ENCODE measurements at regions not wholly inside any gene's neighbourhood (a gene's known extent, or its start where the extent isn't known, plus 50 kb on each side); places are given as distances from the start of the nearest gene placed in this dataset.
"Not testable (repeated sequence)": the region's sequence is repeated elsewhere in the genome, so short reads cannot be mapped to it uniquely, and the experiment has no call there.

GRCh38 chr5:6244339-6244714 lies 134.0 kb downstream of the MED10 start:
- H4K20me1 ChIP-seq (ENCODE audit: control insufficient read depth, extremely low read depth, insufficient read depth, low read length), result no peaks in the 10 kb centered on the region
- H3K4me2 ChIP-seq (ENCODE audit: extremely low read depth, insufficient read depth, low read length), result no peak overlapping the region
- no peaks in the 10 kb centered on the region for H3K4me1 ChIP-seq (ENCODE audit: control insufficient read depth, extremely low read depth, insufficient read depth, low read length)
- no peak for DNase-seq (ENCODE audit: low read depth in 2 of 2)
- no peaks in the 10 kb centered on the region for H3K79me2 ChIP-seq (ENCODE audit: control insufficient read depth, insufficient read depth, low read length)
- H3K9me3 ChIP-seq (ENCODE audit: control insufficient read depth, insufficient read depth, low read depth, low read length), result no peaks in the 10 kb centered on the region
- H3K4me3 ChIP-seq (replicated peaks in 1 of 4; ENCODE audit: control extremely low read depth in 1 of 4, insufficient read depth in 1 of 4, low read depth in 3 of 4, low read length in 4 of 4), result no peak overlapping the region
- no peaks in the 10 kb centered on the region for H3K27me3 ChIP-seq (ENCODE audit: control insufficient read depth, insufficient read depth, low read length)
- H3K27ac ChIP-seq (ENCODE audit: insufficient read depth, low read length), result no peak overlapping the region
- H3K36me3 ChIP-seq (ENCODE audit: control insufficient read depth, insufficient read depth, low read length), result no peaks in the 10 kb centered on the region
- no peak overlapping the region for H2AFZ ChIP-seq (ENCODE audit: low read length)
- TF ChIP-seq EZH2 (IDR thresholded peaks at IDR 0.05; ENCODE audit: low read length, missing control alignments), result no peak
- no peak overlapping the region for H3K9ac ChIP-seq (ENCODE audit: insufficient read depth, low read length)

GRCh38 chr5:6243706-6244338 lies 134.5 kb downstream of the MED10 start:
- Histone ChIP-seq H3K36me3 (ENCODE audit: control insufficient read depth, insufficient read depth, low read length) (no peaks in the 10 kb centered on the region), H3K9me3 (ENCODE audit: control insufficient read depth, insufficient read depth, low read depth, low read length) (no peaks in the 10 kb centered on the region), H3K27ac (ENCODE audit: insufficient read depth, low read length) (no peak overlapping the region), H3K4me2 (ENCODE audit: extremely low read depth, insufficient read depth, low read length) (no peak overlapping the region), H3K4me3 (replicated peaks in 1 of 4; ENCODE audit: control extremely low read depth in 1 of 4, insufficient read depth in 1 of 4, low read depth in 3 of 4, low read length in 4 of 4) (no peak overlapping the region), H2AFZ (ENCODE audit: low read length) (no peak overlapping the region), H3K27me3 (ENCODE audit: control insufficient read depth, insufficient read depth, low read length) (no peaks in the 10 kb centered on the region), H3K79me2 (ENCODE audit: control insufficient read depth, insufficient read depth, low read length) (no peaks in the 10 kb centered on the region), H4K20me1 (ENCODE audit: control insufficient read depth, extremely low read depth, insufficient read depth, low read length) (no peaks in the 10 kb centered on the region), H3K4me1 (ENCODE audit: control insufficient read depth, extremely low read depth, insufficient read depth, low read length) (no peaks in the 10 kb centered on the region), H3K9ac (ENCODE audit: insufficient read depth, low read length) (no peak overlapping the region)
- no peak for DNase-seq (ENCODE audit: low read depth in 2 of 2)
- TF ChIP-seq EZH2 (IDR thresholded peaks at IDR 0.05; ENCODE audit: low read length, missing control alignments) (no peak), CTCF (conservative IDR thresholded peaks at IDR 0.05 in 1 of 2, IDR thresholded peaks at IDR 0.05 in 1 of 2; ENCODE audit: low read depth in 1 of 2, low read length in 2 of 2) (no peak)

- not testable (repeated sequence) for H3K4me2 ChIP-seq (ENCODE audit: extremely low read depth, insufficient read depth, low read length); H3K27ac ChIP-seq (ENCODE audit: insufficient read depth, low read length); H2AFZ ChIP-seq (ENCODE audit: low read length); DNase-seq (ENCODE audit: low read depth in 2 of 2); H3K4me3 ChIP-seq (replicated peaks in 1 of 4; ENCODE audit: control extremely low read depth in 1 of 4, insufficient read depth in 1 of 4, low read depth in 3 of 4, low read length in 4 of 4); H4K20me1 ChIP-seq (ENCODE audit: control insufficient read depth, extremely low read depth, insufficient read depth, low read length); H3K27me3 ChIP-seq (ENCODE audit: control insufficient read depth, insufficient read depth, low read length); H3K9me3 ChIP-seq (ENCODE audit: control insufficient read depth, insufficient read depth, low read depth, low read length); H3K4me1 ChIP-seq (ENCODE audit: control insufficient read depth, extremely low read depth, insufficient read depth, low read length); H3K36me3 ChIP-seq (ENCODE audit: control insufficient read depth, insufficient read depth, low read length); H3K9ac ChIP-seq (ENCODE audit: insufficient read depth, low read length); H3K79me2 ChIP-seq (ENCODE audit: control insufficient read depth, insufficient read depth, low read length)
Measured at GRCh38 chr5:6241056-6241455, 137.3 kb downstream of the MED10 start.

GRCh38 chr5:6236858-6237481 lies 141.4 kb downstream of the MED10 start:
- TF ChIP-seq EZH2 (IDR thresholded peaks at IDR 0.05; ENCODE audit: low read length, missing control alignments), result no peak
- no peak for TF ChIP-seq CTCF (conservative IDR thresholded peaks at IDR 0.05 in 1 of 2, IDR thresholded peaks at IDR 0.05 in 1 of 2; ENCODE audit: low read depth in 1 of 2, low read length in 2 of 2)
- no peak overlapping the region for H3K4me2 ChIP-seq (ENCODE audit: extremely low read depth, insufficient read depth, low read length)

More at GRCh38 chr5:6236858-6237481, 141.4 kb downstream of the MED10 start:
- no peaks in the 10 kb centered on the region for H3K36me3 ChIP-seq (ENCODE audit: control insufficient read depth, insufficient read depth, low read length)
- H3K4me1 ChIP-seq (ENCODE audit: control insufficient read depth, extremely low read depth, insufficient read depth, low read length), result no peaks in the 10 kb centered on the region
- no peak overlapping the region for H3K9ac ChIP-seq (ENCODE audit: insufficient read depth, low read length)
- no peak overlapping the region for H3K27ac ChIP-seq (ENCODE audit: insufficient read depth, low read length)
- H3K4me3 ChIP-seq (replicated peaks in 1 of 4; ENCODE audit: control extremely low read depth in 1 of 4, insufficient read depth in 1 of 4, low read depth in 3 of 4, low read length in 4 of 4), result no peak overlapping the region
- no peaks in the 10 kb centered on the region for H4K20me1 ChIP-seq (ENCODE audit: control insufficient read depth, extremely low read depth, insufficient read depth, low read length)
- H3K9me3 ChIP-seq (ENCODE audit: control insufficient read depth, insufficient read depth, low read depth, low read length), result no peaks in the 10 kb centered on the region
- no peak overlapping the region for H2AFZ ChIP-seq (ENCODE audit: low read length)
- no peaks in the 10 kb centered on the region for H3K27me3 ChIP-seq (ENCODE audit: control insufficient read depth, insufficient read depth, low read length)
- DNase-seq (ENCODE audit: low read depth in 2 of 2), result no peak
- H3K79me2 ChIP-seq (ENCODE audit: control insufficient read depth, insufficient read depth, low read length), result no peaks in the 10 kb centered on the region

All from fibroblast of lung (primary cell).